Eye (tissue), 1 donor: ENCODE measurements at regions not wholly inside any gene's neighbourhood (a gene's known extent, or its start where the extent isn't known, plus 50 kb on each side); places are given as distances from the start of the nearest gene placed in this dataset.

Experiments used
- DNase-seq: peaks from one replicate; pipeline ENCODE4 v3.0.0-alpha.2; 2015

- DNase-seq = no peak
Observed at GRCh38 chr16:64397945-64398508, 723.8 kb downstream of the CDH11 start.

DNA sequence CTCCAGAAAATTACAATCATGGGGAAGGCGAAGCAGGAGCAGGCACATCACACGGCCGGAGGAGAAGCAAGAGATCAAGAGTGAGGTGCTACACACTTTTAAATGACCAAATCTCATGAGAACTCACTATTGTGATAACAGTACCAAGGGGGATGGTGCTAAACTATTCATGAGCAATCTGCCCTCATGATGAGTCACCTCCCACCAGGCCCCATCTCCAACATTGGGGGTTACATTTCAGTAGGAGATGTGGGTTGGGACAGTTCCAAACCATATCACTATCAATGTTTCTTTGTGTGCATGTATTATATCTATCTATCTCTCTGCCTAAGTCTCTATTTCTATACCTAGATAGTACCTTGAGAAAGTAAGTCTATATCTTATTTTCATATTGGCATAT, 724.8 kb downstream of the CDH11 start:
- no peak for DNase-seq

DNA sequence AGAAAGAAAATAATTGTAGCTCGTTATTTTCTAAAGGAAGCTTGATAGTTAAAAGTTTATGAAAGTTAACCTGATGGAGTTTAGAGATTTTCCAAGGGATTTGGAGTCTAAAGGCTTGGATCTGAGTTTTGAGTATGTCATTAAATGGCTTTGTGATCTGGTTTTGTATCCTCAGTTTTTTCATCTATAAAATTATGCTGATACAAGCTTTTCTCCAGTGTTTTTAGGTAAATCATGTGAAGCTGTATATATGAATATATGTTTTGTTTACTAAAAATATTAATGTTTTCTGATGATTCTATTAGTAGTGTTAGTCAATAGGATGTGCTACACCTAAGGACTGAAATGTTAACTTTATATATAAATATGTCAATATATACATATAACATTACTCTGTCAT, 727.8 kb downstream of the CDH11 start:
- DNase-seq = no peak

- DNase-seq = no peak
Observed at GRCh38 chr16:64392456-64392855, 729.4 kb downstream of the CDH11 start.

DNA sequence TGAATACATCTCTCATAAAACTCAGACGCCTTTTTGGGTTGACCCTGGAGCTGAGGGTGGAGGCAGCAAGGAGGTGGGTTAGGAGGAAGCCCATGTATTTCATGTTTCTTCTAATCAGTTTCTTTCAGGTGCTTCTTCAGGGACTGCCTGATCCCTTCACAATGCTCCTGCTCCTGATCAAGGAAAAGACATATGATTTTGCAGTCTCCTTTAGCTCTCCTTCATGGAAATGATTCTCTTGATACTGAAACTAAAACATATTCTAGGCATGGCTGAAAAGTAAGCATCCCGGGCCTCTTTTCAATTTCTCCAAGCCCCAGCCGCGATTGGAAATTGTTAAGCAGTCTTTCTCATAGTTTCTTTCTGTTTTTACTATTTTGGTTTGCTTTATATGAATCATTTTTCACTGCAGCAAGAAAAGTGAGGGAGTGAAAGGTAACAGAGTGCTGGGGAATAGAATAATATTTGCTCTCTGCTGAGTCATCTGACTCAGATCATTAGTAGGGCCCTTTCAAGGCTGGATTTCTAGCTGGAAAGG, 730.7 kb downstream of the CDH11 start:
- DNase-seq = no peak

DNA sequence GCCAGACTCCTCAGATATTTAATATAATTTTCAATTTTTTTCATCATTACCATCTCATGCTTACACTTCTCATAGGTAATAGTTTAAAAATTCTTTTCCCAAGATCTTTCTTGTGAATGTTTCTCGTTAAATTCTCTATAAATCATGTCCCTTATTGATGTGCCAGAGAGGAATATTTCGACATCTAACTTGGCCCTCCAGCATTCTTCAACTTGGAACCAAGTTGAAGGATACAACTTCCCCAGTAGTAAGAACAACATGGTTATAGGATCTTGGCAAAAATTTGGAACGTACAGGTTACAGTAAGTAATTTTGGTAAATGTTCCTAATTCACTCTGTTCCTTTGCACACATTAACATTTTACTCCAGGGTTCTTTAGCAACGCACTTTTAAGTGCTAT, 731.8 kb downstream of the CDH11 start:
- no peak for DNase-seq

DNA sequence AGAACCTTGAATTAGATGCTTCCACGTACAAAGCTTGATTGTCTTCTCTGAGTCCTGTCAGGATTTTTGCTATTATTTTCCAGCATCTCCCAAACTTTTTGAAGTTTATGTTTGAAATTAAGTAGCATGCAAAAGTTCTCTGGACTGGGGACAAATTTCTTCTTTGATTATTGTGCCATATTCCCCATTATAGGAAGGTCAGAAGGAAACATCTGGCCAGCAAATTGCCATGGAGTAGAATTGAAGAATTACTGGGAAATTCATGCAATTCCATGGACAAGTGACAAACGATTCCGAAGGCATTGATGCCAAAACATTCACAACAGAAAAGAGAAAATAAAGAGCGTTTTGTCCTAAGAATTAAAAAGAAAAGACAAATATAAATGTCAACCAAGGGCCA, 737.2 kb downstream of the CDH11 start:
- no peak for DNase-seq

GRCh38 chr16:64381979-64382378, 739.9 kb downstream of the CDH11 start:
- no peak for DNase-seq

GRCh38 chr16:64380751-64381150, 741.1 kb downstream of the CDH11 start:
- no peak for DNase-seq

GRCh38 chr16:64375391-64375980, 746.4 kb downstream of the CDH11 start:
- DNase-seq = no peak

DNA sequence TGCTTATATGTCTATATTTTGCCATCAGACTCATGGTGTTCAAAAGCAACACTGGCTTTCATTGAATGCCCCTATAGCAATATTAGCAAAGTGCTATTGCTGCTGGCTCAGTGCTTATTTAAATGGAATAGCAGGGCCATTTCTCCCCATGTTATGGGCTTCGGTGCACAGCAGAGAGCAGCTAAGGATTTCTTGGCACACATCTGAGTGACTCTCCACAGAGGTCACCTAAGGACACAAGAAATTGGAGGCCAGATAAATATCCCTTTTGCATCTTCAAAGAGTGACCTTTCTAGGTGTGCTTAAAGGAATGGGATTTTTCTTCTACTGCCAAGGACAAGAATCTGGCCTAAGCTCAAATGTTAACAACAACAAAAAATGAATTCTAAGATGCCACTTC, 751.8 kb downstream of the CDH11 start:
- DNase-seq = no peak

GRCh38 chr16:64365448-64365931, 756.4 kb downstream of the CDH11 start:
- DNase-seq = no peak

- DNase-seq = no peak
Observed at GRCh38 chr16:64364894-64365293, 757.0 kb downstream of the CDH11 start.

- DNase-seq = no peak
Observed at GRCh38 chr16:64364416-64364815, 757.4 kb downstream of the CDH11 start.

DNA sequence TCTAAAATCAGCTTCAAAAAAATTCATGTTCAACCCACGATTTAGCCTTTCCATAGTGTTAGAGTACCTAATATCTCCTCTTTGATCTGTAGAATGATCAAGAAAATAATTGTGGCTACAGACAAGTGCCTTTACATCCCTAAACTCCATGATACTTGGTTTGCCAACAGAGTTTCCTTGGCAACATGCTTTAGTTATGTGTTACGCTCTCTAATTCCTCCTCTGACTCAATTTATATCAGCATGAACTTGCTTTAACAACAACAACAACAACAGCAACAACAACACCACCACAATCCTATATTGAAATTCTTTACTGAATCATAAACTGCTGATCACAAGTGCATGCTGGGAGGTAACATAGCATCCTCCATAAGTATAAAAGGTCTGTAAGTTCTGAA, 757.8 kb downstream of the CDH11 start:
- no peak for DNase-seq

DNA sequence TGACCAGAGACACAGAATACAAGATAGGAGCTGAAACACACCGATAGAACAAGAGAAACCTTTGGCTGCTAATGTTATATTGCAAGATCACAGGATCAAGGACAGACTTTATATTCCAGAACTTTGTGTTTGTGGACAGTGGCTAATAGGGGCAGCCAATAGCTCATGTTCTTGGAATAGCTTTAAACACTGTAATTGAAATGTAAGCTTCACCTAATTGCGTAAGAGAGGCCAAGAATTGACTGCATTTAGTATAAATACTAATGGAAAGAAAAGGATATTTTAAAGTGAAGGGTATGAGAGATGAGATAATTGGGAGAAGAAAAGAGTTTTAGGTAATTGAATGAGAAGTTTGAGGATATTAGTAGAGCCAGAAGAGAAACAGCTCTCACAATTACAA, 758.8 kb downstream of the CDH11 start:
- DNase-seq = no peak

- peak; percentile 18 for DNase-seq
Observed at GRCh38 chr16:64362193-64362592, 759.7 kb downstream of the CDH11 start.

DNA sequence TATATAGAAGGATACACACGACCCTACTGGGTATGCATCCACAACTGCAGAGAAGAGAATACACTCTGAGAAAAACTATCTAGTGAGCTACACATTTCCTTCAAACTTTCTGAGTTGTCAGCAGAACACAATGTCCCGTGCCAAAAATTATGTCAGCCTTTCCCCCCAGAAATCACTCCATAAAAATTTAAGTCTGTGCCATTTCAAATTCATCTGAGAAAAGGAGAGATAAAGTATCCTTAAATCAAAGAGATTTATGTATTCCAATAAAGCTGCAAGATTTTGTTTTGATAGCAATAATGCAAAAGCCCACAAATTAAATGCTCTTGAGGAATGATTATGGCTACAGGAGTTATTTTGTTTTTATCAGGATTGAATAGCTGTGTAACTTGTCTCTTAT, 760.1 kb downstream of the CDH11 start:
- no peak for DNase-seq

DNA sequence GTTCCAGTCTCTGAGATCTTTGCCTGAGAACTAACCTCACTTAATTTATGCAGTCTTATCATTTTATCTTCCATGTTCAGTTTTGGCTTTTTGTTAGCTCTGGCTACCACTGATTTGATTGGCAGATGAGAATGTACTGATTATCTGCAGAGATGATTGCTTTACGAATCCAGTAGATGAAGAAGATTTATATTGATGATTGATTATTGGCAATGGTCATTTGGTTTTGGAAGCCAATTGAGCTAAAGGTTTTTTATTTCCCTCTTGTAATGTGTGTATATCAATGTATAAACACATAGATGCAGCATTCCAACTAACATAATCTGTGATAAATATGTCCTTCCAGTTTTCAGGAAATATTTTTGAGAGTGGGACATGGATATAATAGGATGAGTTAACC, 763.6 kb downstream of the CDH11 start:
- no peak for DNase-seq

- DNase-seq = no peak
Observed at GRCh38 chr16:64356267-64356666, 765.6 kb downstream of the CDH11 start.

GRCh38 chr16:64352246-64352645, 769.6 kb downstream of the CDH11 start:
- DNase-seq = no peak

DNA sequence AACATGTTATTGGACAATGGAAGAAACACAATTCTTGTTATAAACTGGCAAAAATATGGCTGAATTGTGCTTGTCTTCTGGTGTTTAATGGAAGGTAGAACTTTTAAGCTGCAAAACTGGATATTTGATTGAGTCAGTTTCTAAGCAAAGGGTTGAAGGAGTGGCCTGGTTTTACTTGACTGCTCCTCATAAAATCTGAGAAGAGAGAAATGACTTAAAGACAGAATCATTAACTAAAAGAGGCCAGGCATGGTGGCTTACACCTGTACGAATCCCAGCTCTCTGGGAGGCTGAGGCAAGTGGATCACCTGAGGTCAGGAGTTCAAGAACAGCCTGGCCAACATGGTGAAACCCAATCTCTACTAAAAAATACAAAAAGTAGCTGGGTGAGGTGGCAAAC, 770.7 kb downstream of the CDH11 start:
- DNase-seq = no peak

- no peak for DNase-seq
Observed at GRCh38 chr16:64346080-64346479, 775.8 kb downstream of the CDH11 start.

DNA sequence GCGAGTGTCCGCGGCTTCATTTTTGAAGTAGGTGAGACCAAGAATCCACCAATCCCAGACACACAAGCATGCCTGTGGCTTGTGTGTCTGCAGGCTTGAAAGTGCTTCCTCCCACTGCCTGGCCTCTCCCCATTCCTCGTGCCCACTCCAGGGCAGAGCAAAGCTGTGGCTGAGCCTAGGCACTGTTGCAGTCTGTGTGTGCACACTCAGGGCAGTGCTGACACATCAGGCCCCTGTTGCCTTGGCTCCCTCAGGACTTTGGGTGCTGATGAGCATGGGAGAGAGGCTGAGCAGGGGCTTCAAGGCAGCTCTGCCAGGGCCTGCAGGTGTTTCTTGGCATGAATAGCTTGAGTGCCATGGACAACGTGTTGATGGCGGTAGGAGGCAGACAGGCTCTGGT, 776.7 kb downstream of the CDH11 start:
- DNase-seq = no peak
